Panc1 (cell line): ENCODE measurements at regions not wholly inside any gene's neighbourhood (a gene's known extent, or its start where the extent isn't known, plus 50 kb on each side); places are given as distances from the start of the nearest gene placed in this dataset.

Experiments used
- CTCF ChIP-seq: fragments of 450-650 bp; IDR thresholded peaks from 2 replicates; pipeline ENCODE4 v1.5.1; 2017; ENCODE audit warnings: mild to moderate bottlenecking
- POLR2AphosphoS5 ChIP-seq: IDR thresholded peaks from 2 replicates; pipeline ENCODE4 v1.6.1; 2012; ENCODE audit warnings: mild to moderate bottlenecking, low read depth, low read length, moderate library complexity
- REST ChIP-seq, 2 experiments: IDR thresholded peaks; 2 replicates each; pipeline ENCODE4 v1.6.1; 2011 to 2012; ENCODE audit warnings: low read depth in 2 of 2, control low read depth in 1 of 2, low read length in 1 of 2, mild to moderate bottlenecking in 1 of 2, moderate library complexity in 1 of 2; ENCODE audit not compliant: insufficient read depth in 1 of 2
- SIN3A ChIP-seq: IDR thresholded peaks from 2 replicates; pipeline ENCODE4 v1.6.1; 2012; ENCODE audit warnings: low read depth, mild to moderate bottlenecking, low read length, moderate library complexity, borderline replicate concordance; ENCODE audit not compliant: insufficient read depth

GRCh38 chr4:78667325-78667724 is 108.8 kb upstream of the BMP2K start:
- TF ChIP-seq CTCF, result no peak
- no peak for TF ChIP-seq POLR2AphosphoS5
- no peak for TF ChIP-seq REST (IDR thresholded peaks at IDR 0.05; ENCODE audit: insufficient read depth in 1 of 2, low read depth in 2 of 2, low read length in 1 of 2)
- no peak for TF ChIP-seq SIN3A
